IPS-NIHi7 (cell line): ENCODE measurements at regions not wholly inside any gene's neighbourhood (a gene's known extent, or its start where the extent isn't known, plus 50 kb on each side); places are given as distances from the start of the nearest gene placed in this dataset.

Source experiments
- DNase-seq: peaks from one replicate; pipeline ENCODE4 v3.0.0; 2012; ENCODE audit warnings: mixed read lengths; ENCODE audit errors: extremely low spot score

DNA sequence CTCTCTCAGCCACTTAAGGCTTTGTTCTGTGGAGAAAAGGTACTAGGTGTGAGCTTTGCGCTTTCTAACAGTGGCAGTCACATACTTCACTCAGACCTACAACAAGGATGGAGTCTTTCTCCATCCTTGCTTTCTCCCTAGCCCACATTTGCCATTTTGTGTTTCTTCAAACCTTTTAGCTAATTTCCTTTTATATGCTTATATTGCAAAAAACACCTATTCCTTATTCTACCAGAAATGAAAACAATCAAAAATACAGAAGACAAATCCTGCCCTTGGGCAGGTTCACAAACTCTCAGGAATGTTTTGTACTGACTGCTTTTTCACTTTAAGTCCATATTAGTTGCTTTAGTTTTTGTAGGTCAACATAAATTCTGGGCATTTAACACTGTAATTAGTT lies 914.2 kb downstream of the SQOR start:
- no peak for DNase-seq

GRCh38 chr15:46552316-46552715 lies 917.5 kb downstream of the SQOR start:
- DNase-seq = no peak

GRCh38 chr15:46555547-46555946 lies 920.7 kb downstream of the SQOR start:
- no peak for DNase-seq

- DNase-seq = no peak
Observed at GRCh38 chr15:46556010-46556409, 921.2 kb downstream of the SQOR start.

DNA sequence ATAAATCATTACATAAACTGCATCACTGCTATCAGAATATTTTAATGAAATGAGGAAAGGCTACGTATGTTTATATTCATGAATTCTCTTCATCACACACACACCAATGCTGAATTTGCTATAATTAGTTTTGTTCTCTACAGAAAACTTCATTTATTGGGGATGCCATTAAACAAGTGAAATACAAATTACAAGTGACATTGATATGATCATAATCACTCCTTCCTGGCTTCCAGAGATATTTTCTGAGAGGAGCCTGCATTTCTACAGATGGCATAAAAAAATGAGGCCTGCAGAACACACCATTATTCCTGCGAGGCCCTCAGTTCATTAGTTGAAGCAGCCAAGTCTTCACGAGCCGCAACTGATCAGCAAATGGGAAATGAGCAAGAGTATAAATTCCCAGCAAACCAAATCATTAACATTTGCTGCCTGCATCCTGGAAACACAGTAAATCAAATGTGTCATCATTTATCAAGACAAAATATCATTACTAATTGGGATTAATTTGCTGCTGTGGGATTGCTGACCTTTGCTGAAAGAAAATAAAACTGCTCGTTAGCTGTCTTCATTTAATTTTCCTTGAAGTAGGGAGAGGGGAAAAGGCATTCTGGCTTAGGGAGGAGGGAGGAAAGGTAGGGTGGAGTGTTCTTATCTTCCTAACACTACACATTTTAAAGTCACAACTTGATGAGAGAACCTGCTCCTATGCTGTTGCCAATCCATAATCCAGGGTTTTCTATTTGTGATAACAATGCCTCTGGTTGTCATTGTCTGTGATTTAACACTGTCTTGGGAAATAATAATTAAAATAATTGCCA lies 921.9 kb downstream of the SQOR start:
- no peak for DNase-seq

DNA sequence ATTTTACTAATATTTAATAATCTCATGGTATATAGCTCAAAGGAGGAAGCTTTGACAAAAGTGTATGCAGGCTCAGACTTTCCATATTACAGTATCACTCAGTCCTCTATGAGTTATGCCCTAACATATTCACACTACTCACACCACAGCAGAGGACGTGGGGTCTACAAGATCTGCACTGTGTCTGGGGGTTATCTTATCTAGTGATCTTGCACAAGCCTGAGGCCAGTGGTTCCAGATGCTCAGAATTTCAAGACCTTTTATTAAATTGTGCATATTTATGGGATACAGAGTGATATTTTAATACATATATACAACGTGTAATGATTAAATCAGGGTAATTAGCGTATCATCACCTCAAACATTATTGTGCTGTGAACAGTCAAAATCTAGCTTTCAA lies 933.1 kb downstream of the SQOR start:
- no peak for DNase-seq

DNA sequence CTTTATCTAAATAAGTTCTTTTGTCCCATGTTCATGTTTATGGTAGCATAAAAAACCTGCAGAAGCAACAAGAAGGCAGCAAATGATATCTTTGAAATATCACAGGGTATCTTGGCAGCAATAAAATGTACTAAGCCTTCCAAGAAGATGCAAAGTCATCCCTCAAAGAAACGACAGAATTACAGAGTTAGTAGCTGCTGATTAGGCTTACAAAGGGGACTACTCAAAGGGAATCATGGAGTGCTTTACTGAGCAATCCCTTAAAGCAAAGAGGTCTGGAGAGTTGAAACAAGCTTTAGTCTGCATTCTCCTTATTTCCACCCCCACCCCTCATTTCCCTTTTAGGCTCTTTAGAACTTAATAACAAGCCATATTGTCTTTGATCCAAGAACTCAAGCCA lies 935.0 kb downstream of the SQOR start:
- no peak for DNase-seq

DNA sequence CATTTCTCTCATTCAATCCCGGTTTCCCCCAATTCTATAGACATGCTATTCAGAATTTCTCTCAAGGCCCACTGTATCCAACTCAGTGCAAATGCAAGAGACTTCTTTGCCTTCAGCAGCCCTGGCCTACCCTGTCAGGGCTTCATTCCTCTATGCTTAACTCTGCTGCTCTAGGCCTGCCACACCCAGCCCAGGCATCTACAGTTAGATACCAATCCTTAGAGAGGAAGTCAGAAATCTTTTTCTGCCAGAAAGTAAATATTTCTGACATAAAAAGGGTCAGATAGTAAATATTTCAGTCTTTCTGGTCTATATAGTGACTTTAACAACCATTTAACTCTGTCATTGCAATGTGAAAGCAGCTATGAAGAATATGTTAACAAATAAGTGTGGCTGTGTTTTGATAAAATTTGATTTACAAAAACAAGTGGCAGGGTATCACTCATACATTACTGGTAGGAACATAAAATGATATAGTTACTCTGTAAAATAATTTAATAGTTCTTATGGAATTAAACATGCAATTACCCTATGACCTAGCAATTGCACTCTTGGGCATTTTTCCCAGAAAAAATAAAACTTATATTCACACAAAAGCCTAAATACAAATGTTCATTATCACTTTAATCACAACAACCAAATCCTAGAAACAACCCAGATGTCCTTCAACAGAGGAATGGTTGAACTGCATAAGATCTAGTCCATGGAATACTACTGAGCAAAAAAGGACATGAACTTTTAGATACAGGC lies 942.0 kb downstream of the SQOR start:
- no peak for DNase-seq

DNA sequence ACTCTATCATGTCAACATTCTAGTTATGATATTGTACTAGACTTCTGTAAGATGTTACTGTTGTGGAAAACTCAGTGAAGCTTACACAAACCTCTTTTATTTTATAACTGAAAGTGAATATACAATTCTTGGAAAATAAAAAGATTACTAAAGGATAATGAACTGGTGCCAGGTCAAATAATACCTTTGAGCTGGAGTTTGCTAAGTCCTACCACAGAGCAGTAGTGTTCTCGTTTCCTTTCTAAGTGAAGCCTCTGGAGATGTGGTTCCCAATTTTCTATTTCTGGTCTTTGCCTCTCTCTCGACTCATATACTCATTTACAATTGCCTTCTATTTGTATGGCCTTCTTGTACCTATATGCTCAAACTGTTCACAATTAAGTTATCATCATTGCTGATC lies 942.9 kb downstream of the SQOR start:
- DNase-seq = no peak

- DNase-seq = no peak
Observed at GRCh38 chr15:46580487-46580886, 945.7 kb downstream of the SQOR start.

DNA sequence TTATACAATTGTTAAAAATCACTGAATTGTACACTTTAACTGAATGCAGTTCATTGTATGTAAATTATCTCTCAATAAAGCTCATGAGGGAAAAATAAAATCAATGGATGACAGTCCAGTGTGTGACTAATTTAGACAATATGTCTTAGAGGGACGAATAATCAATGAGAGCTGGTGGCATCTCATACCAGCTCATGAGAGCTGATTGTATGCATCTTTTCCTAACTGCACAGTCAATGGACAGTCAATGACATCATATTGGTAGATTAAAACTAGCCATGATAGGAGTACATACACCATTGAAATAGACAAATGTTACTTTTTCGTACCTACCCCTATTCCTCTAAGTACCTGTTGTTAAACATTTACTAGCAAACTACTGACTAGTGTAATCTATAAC lies 946.1 kb downstream of the SQOR start:
- no peak for DNase-seq

- no peak for DNase-seq
Observed at GRCh38 chr15:46589088-46589487, 954.3 kb downstream of the SQOR start.

GRCh38 chr15:46591462-46591861 lies 956.6 kb downstream of the SQOR start:
- no peak for DNase-seq

DNA sequence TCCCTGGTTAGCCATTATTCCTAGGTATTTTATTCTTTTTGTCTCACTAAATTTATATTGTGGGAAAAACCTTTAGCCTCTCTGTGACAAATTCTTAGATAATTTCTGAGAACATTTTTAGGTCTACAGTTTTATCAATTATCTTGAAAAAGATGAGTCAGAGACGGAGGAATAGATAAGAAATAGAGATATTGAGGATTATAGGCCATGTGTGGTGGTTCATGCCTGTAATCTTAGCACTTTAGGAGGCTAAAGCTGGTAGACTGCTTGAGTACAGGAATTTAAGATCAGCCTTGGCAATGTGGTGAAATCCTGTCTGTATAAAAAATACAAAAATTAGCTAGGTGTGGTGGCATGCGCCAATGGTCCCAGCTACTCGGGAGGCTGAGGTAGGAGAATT lies 960.2 kb downstream of the SQOR start:
- no peak for DNase-seq

DNA sequence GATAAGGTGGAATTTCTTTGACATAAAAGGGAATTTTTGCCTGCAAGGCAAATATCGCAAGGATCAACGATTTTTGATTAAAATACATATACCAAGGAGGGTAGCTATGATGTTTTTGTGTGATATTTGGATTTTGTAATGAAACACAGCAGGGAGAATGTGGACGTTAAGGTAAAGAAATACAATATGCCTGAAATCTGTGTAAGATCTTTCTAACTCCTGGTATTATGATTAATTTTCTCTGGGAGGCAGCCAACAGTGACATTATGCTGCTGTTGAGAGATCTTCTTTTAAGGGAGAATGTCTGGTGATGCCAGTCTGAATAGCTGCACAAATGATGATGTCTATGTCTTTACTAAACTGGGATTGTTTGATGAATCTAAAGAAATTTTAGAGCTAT lies 972.2 kb downstream of the SQOR start:
- no peak for DNase-seq

DNA sequence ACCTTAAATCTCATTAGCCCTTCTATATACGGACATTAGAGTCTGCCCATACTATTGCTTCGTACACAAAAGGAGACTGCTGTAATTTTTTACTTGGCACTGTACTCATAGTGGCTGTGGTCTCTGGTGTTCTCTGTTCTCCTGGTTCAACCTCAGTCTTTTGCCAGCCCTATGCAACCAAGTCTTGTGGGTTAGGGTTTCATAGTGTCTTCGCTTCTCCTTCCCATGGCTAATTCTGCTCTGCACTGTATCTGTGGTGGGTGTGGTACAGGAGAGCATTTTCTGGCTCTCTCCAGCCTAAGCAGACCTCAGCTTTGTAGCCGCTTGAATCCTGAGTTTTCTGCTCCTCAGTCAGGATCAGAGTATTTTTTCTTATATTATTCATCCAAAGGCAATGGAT lies 981.2 kb downstream of the SQOR start:
- DNase-seq = no peak

DNA sequence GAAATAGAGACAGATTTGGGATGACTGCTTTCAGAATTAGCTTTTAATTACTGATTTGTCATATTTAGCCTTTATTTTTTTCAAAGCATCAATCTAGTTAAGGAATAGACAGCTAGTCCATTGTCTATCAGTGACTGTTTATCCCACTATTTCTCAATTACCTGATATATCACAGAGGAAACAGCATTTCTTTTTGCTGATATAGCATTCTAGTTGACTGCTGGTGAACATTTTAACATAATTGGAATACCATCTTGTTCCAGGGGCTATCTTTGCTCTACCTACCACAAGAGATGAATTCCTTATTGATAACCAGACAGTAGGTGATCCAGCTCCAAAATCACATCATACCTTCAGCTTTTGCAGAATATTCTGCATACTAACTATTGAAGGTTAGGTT lies 982.7 kb downstream of the SQOR start:
- DNase-seq = no peak

DNA sequence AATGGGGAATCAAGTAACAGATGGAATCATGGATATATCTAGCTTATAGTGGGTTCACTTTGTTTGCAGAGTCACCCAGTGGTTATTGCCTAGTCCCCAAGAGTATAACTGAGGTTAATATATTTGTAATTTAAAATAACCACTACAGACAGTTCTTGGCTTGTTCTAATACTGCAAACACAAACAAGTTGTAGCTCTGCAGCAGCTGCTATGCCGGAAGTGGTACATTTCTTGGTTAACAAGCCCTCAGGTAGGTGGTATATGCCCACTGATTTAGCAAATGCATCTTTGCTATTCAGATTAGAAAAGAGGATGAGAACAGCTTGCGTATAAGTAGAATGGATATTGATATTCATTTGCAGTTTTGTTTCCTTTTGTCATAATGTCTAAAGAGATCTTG lies 984.2 kb downstream of the SQOR start:
- DNase-seq = no peak

- DNase-seq = no peak
Observed at GRCh38 chr15:46620392-46621013, 985.7 kb downstream of the SQOR start.

GRCh38 chr15:46622851-46623250 lies 988.0 kb downstream of the SQOR start:
- no peak for DNase-seq

- DNase-seq = peak; percentile 16
Observed at GRCh38 chr15:46636206-46636605, 1001.4 kb downstream of the SQOR start.

- DNase-seq = no peak
Observed at GRCh38 chr15:46644501-46645481, 1010.0 kb downstream of the SQOR start.
